ENCODE measurements at regions not wholly inside any gene's neighbourhood (a gene's known extent, or its start where the extent isn't known, plus 50 kb on each side); places are given as distances from the start of the nearest gene placed in this dataset.

DNA sequence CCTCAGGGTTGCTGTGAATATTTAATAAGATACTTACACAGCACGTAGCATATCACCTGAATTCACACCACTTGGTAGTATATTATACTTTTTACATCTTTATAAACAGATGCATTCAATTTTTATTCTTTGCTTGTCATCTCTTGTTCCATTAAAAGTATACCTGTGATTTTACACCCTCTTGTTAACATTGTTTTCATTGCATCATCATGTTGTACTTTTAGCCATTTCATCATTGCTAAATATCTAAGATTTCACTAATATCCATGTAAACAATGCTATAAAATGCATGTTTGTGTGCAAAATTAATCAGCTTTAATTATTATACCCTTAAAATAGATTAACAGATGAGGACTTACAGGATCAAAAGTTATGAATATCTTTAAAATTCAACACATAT is 155.3 kb downstream of the MEX3B start:
- TF ChIP-seq POLR2AphosphoS5 (IDR thresholded peaks at IDR 0.05; ENCODE audit: low read depth, low read length): no peak
- no peak for TF ChIP-seq POLR2A (IDR thresholded peaks at IDR 0.05; ENCODE audit: low read depth, low read length)
- TF ChIP-seq TAF1 (IDR thresholded peaks at IDR 0.05; ENCODE audit: borderline replicate concordance, low read depth, low read length): no peak
